ENCODE measurements at regions not wholly inside any gene's neighbourhood (a gene's known extent, or its start where the extent isn't known, plus 50 kb on each side); places are given as distances from the start of the nearest gene placed in this dataset.

- H3K27me3 Mint-ChIP-seq = peaks cover 17% of the 10 kb centered on the region
Observed at GRCh38 chr5:62041156-62041756, 264.8 kb upstream of the KIF2A start.

GRCh38 chr5:62042007-62042406, 264.0 kb upstream of the KIF2A start:
- no peaks in the 10 kb centered on the region for H3K9me3 ChIP-seq (ENCODE audit: control insufficient read depth, low read length, poor library complexity, severe bottlenecking)
- Mint-ChIP-seq H3K4me3 (no peak overlapping the region), H3K27me3 (peaks cover 17% of the 10 kb centered on the region), H3K4me1 (no peaks in the 10 kb centered on the region), H3K27ac (no peak overlapping the region), H3K36me3 (ENCODE audit: low read depth) (no peaks in the 10 kb centered on the region)
- DNase-seq (no peak), ATAC-seq (no peak)

More at GRCh38 chr5:62041156-62041756, 264.8 kb upstream of the KIF2A start:
- Mint-ChIP-seq H3K36me3 (ENCODE audit: low read depth) (no peaks in the 10 kb centered on the region), H3K27ac (no peak overlapping the region), H3K4me3 (no peak overlapping the region), H3K4me1 (no peaks in the 10 kb centered on the region)
- H3K9me3 ChIP-seq (ENCODE audit: control insufficient read depth, low read length, poor library complexity, severe bottlenecking) = no peaks in the 10 kb centered on the region
- ATAC-seq (no peak), DNase-seq (no peak)

DNA sequence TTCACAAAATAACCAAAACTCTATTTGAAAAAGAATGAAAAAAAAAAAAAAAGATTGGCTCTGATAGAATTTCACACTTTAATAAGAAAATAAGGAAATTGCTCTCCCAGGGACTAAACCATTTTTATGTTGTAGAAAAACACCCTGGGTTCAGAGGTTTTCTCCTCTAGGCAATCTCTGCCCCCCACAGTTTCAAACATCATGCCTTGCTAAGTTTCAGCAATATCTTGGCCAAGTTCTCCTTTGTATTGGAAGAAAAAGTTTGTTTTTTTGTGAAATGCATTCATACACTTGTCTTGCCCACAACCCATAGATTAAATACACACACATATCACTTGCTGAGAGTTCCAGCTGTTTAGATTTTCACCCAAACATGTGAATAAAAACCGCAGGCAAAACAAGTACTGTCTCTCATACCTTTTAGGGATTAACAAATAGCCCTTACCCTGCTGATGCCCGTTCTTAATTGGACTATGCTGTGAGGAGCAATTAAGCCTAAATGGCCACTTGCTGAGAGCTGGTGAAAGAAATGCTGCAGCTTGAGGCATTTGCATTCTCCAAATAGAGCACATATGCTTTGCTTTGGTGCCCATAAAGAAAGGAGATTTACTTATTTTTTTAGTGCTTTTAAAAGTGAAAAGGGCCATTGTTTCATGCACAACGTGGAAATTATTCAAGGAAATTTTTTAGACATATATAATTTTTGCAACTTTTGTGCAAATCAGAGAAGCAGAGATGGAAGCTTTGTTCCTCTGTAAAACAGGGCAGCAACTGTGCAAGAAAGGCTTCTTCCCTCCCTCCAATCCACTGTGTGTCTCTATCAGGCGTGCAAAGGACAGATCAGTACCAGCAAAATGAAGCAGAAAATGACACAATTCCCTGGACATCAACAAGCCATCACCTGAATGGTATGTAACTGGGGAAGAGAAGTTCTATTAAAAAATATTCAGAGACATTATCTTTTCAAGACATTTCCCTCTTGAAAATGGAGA, 262.4 kb upstream of the KIF2A start:
- H3K9me3 ChIP-seq (ENCODE audit: control insufficient read depth, low read length, poor library complexity, severe bottlenecking) = no peaks in the 10 kb centered on the region
- H3K27ac Mint-ChIP-seq = no peak overlapping the region
- ATAC-seq = no peak
- no peak for DNase-seq
- no peak overlapping the region for H3K4me3 Mint-ChIP-seq
- no peaks in the 10 kb centered on the region for H3K4me1 Mint-ChIP-seq
- no peaks in the 10 kb centered on the region for H3K36me3 Mint-ChIP-seq (ENCODE audit: low read depth)
- peaks cover 17% of the 10 kb centered on the region for H3K27me3 Mint-ChIP-seq

DNA sequence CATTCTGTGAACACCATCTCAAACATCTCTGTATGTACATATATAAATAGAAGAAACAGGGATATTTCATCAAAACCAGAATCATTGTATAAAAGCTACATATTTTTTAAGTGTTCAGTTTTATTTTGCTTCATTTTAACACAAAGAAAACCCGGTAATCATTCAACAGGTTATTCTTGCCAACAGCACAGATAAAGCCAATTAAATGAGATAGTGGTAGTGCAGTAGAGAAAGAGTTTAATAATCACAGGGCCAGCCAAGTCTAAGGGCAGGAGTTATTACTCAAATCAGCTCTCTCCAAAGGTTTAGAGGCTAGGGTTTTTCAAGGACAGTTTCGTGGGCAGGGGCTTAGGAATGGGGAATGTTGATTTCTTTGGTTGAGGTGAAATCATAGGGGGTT, 261.0 kb upstream of the KIF2A start:
- no peak for DNase-seq
- H3K4me3 Mint-ChIP-seq = no peak overlapping the region
- no peaks in the 10 kb centered on the region for H3K36me3 Mint-ChIP-seq (ENCODE audit: low read depth)
- no peak overlapping the region for H3K27ac Mint-ChIP-seq
- H3K9me3 ChIP-seq (ENCODE audit: control insufficient read depth, low read length, poor library complexity, severe bottlenecking) = no peaks in the 10 kb centered on the region
- H3K4me1 Mint-ChIP-seq = no peaks in the 10 kb centered on the region
- no peak for ATAC-seq
- peaks cover 10% of the 10 kb centered on the region for H3K27me3 Mint-ChIP-seq

GRCh38 chr5:62046191-62046590, 259.8 kb upstream of the KIF2A start:
- no peaks in the 10 kb centered on the region for H3K4me1 Mint-ChIP-seq
- H3K27ac Mint-ChIP-seq = no peak overlapping the region
- DNase-seq = no peak
- no peaks in the 10 kb centered on the region for H3K36me3 Mint-ChIP-seq (ENCODE audit: low read depth)
- peaks cover 9% of the 10 kb centered on the region for H3K27me3 Mint-ChIP-seq
- H3K4me3 Mint-ChIP-seq = no peak overlapping the region
- no peaks in the 10 kb centered on the region for H3K9me3 ChIP-seq (ENCODE audit: control insufficient read depth, low read length, poor library complexity, severe bottlenecking)
- no peak for ATAC-seq

- H3K27me3 Mint-ChIP-seq = peaks cover 5% of the 10 kb centered on the region
- no peak for DNase-seq
- no peak for ATAC-seq
- H3K4me3 Mint-ChIP-seq = no peak overlapping the region
- H3K27ac Mint-ChIP-seq = no peak overlapping the region
- no peaks in the 10 kb centered on the region for H3K4me1 Mint-ChIP-seq
- H3K36me3 Mint-ChIP-seq (ENCODE audit: low read depth) = no peaks in the 10 kb centered on the region
- H3K9me3 ChIP-seq (ENCODE audit: control insufficient read depth, low read length, poor library complexity, severe bottlenecking) = no peaks in the 10 kb centered on the region
Observed at GRCh38 chr5:62051747-62052146, 254.3 kb upstream of the KIF2A start.

GRCh38 chr5:62059960-62060359, 246.0 kb upstream of the KIF2A start:
- peaks cover 5% of the 10 kb centered on the region for H3K27me3 Mint-ChIP-seq
- no peak overlapping the region for H3K4me3 Mint-ChIP-seq
- H3K36me3 Mint-ChIP-seq (ENCODE audit: low read depth) = no peaks in the 10 kb centered on the region
- no peak for DNase-seq
- H3K4me1 Mint-ChIP-seq = no peaks in the 10 kb centered on the region
- no peak overlapping the region for H3K27ac Mint-ChIP-seq
- no peak for ATAC-seq
- no peaks in the 10 kb centered on the region for H3K9me3 ChIP-seq (ENCODE audit: control insufficient read depth, low read length, poor library complexity, severe bottlenecking)

DNA sequence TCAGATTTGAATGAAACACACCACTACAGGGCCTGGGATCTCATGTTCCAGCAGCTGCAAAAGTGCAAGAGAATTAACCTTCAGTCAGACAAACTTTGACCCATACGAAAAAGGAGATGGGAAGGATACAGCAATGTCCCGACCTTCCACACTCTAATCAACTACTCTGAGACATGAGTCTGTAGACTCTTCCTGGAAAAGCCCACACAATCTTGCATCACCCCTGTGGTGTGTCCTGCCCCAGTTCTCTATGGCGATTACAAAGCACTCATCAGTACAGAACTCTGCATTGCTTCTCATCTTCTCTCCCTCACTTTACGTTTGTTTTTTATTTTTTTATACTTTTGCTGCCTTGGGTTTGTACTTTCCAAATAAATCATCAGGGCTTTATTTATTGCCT, 241.0 kb upstream of the KIF2A start:
- H3K27me3 Mint-ChIP-seq = peaks cover 34% of the 10 kb centered on the region
- no peaks in the 10 kb centered on the region for H3K9me3 ChIP-seq (ENCODE audit: control insufficient read depth, low read length, poor library complexity, severe bottlenecking)

DNA sequence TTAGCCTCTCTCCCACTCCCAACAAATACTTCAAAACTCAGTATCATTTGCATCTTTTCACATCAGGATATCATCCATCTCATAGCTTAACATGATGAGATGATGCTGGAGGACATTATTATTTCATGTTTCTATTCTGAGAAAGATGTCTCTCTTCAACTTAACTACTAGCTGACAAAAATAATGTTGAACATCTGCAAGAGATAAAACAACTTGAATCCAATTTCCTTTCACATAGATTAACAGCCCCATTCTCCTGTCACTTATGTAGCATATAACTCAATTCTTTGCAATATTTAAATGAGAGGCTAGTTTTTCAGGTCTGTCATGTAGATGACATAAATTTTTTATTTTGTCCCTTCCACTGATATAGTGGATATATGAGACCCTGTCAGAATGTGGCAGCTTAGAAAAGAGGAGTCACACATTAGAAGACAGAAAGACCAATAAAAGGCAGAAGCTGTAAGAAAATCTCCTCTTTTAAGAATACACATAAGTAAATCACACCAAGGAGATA, 239.2 kb upstream of the KIF2A start:
- H3K4me3 Mint-ChIP-seq = no peak overlapping the region
- ATAC-seq (no peak), DNase-seq (no peak)
- no peaks in the 10 kb centered on the region for H3K36me3 Mint-ChIP-seq (ENCODE audit: low read depth)
- H3K9me3 ChIP-seq (ENCODE audit: control insufficient read depth, low read length, poor library complexity, severe bottlenecking) = no peaks in the 10 kb centered on the region
- H3K27ac Mint-ChIP-seq = no peak overlapping the region
- no peaks in the 10 kb centered on the region for H3K4me1 Mint-ChIP-seq
- H3K27me3 Mint-ChIP-seq = peaks cover 35% of the 10 kb centered on the region

More for the DNA sequence above, 241.0 kb upstream of the KIF2A start:
- DNase-seq = no peak
- Mint-ChIP-seq H3K4me3 (no peak overlapping the region), H3K4me1 (no peaks in the 10 kb centered on the region), H3K27ac (no peak overlapping the region), H3K36me3 (ENCODE audit: low read depth) (no peaks in the 10 kb centered on the region)
- ATAC-seq = no peak

GRCh38 chr5:62068554-62068953, 237.5 kb upstream of the KIF2A start:
- Mint-ChIP-seq H3K4me1 (no peaks in the 10 kb centered on the region), H3K4me3 (no peak overlapping the region), H3K27ac (no peak overlapping the region), H3K27me3 (peaks cover 35% of the 10 kb centered on the region), H3K36me3 (ENCODE audit: low read depth) (no peaks in the 10 kb centered on the region)
- no peaks in the 10 kb centered on the region for H3K9me3 ChIP-seq (ENCODE audit: control insufficient read depth, low read length, poor library complexity, severe bottlenecking)
- no peak for DNase-seq
- no peak for ATAC-seq

GRCh38 chr5:62077387-62077786, 228.6 kb upstream of the KIF2A start:
- peaks cover 16% of the 10 kb centered on the region for H3K27me3 Mint-ChIP-seq
- no peak overlapping the region for H3K4me3 Mint-ChIP-seq
- H3K4me1 Mint-ChIP-seq = peaks cover 8% of the 10 kb centered on the region
- no peaks in the 10 kb centered on the region for H3K9me3 ChIP-seq (ENCODE audit: control insufficient read depth, low read length, poor library complexity, severe bottlenecking)
- H3K36me3 Mint-ChIP-seq (ENCODE audit: low read depth) = no peaks in the 10 kb centered on the region
- no peak for ATAC-seq
- no peak overlapping the region for H3K27ac Mint-ChIP-seq
- DNase-seq = no peak

- no peaks in the 10 kb centered on the region for H3K9me3 ChIP-seq (ENCODE audit: control insufficient read depth, low read length, poor library complexity, severe bottlenecking)
- Mint-ChIP-seq H3K4me3 (no peak overlapping the region), H3K27me3 (peaks cover 17% of the 10 kb centered on the region), H3K36me3 (ENCODE audit: low read depth) (no peaks in the 10 kb centered on the region), H3K4me1 (peaks cover 8% of the 10 kb centered on the region), H3K27ac (no peak overlapping the region)
- ATAC-seq = no peak
- DNase-seq = no peak
Observed at GRCh38 chr5:62077823-62078550, 228.0 kb upstream of the KIF2A start.

DNA sequence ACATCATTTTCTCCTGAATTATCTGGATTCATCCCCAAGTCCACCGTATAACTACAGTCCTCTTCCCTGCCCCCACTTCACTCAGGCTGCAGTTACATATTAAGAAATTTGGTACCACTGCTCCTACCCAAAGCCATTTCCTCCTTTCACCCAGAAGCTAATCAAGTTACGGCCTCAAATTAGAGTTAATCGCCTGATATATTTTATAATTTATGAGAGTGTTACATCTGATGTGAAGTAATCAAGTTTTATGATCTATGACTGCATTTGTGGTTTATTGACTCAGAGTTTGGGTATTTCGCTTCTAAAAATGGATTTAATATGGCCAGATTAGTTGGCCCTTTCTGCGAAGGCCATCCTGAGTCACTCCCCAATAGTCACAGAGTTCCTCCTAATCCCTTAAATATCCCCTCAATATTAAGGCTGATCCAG, 223.6 kb upstream of the KIF2A start:
- Mint-ChIP-seq H3K4me3 (no peak overlapping the region), H3K4me1 (peaks cover 8% of the 10 kb centered on the region), H3K36me3 (ENCODE audit: low read depth) (no peaks in the 10 kb centered on the region), H3K27me3 (peaks cover 20% of the 10 kb centered on the region), H3K27ac (no peak overlapping the region)
- DNase-seq (no peak), ATAC-seq (no peak)
- H3K9me3 ChIP-seq (ENCODE audit: control insufficient read depth, low read length, poor library complexity, severe bottlenecking) = no peaks in the 10 kb centered on the region

All from T-helper 17 cell (primary cell).